ENCODE measurements at regions not wholly inside any gene's neighbourhood (a gene's known extent, or its start where the extent isn't known, plus 50 kb on each side); places are given as distances from the start of the nearest gene placed in this dataset.

DNA sequence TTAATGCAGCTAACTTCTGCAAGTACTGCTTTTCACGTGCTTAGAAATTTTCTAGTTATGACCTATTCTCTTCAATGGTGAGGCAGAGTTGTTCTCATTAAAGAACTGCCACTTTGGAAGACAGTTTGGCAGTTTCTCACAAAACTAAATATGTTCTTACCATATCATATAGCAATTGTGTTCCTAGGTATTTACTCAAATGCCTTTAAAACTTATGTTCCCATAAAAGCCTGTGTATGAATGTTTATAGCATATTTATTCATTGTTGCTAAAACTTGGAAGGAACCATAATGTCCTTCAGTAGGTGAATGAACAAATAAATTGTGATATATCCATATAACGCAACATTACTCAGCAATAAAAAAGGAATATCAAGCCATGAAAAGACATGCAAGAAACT lies 555.1 kb upstream of the POT1 start:
- WGBS, 2 donors, result 86 to 89% methylated on average over 2 of the region's 2 CpGs
- TF ChIP-seq, protein P1, sequence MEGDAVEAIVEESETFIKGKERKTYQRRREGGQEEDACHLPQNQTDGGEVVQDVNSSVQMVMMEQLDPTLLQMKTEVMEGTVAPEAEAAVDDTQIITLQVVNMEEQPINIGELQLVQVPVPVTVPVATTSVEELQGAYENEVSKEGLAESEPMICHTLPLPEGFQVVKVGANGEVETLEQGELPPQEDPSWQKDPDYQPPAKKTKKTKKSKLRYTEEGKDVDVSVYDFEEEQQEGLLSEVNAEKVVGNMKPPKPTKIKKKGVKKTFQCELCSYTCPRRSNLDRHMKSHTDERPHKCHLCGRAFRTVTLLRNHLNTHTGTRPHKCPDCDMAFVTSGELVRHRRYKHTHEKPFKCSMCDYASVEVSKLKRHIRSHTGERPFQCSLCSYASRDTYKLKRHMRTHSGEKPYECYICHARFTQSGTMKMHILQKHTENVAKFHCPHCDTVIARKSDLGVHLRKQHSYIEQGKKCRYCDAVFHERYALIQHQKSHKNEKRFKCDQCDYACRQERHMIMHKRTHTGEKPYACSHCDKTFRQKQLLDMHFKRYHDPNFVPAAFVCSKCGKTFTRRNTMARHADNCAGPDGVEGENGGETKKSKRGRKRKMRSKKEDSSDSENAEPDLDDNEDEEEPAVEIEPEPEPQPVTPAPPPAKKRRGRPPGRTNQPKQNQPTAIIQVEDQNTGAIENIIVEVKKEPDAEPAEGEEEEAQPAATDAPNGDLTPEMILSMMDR (IDR thresholded peaks at IDR 0.05; ENCODE audit: control extremely low read depth, extremely low read depth), result no peak
- DNase-seq (no peak), ATAC-seq (ENCODE audit: insufficient read depth, low FRiP score) (no peak)
- H3K27me3 ChIP-seq (ENCODE audit: control insufficient read depth in 3 of 3, insufficient read depth in 3 of 3, low read length in 2 of 3), result peaks cover 0 to under 1% (median 0%) of the 10 kb centered on the region in 3 donors
- no peak overlapping the region for H3K4me3 ChIP-seq
- peaks cover 0 to 4% (median 2%) of the 10 kb centered on the region in 4 donors for H3K9me3 ChIP-seq (ENCODE audit: control insufficient read depth in 4 of 4, insufficient read depth in 3 of 4, low read length in 3 of 4)
- no peaks in the 10 kb centered on the region for H3K36me3 ChIP-seq (ENCODE audit: control insufficient read depth in 4 of 4, insufficient read depth in 4 of 4, low read length in 4 of 4)
- no peak overlapping the region for H3K9ac ChIP-seq (ENCODE audit: insufficient read depth in 1 of 2, low read length in 2 of 2)
- H3K27ac ChIP-seq (ENCODE audit: low read depth in 1 of 2, low read length in 1 of 2), result no peak overlapping the region
- H3K4me1 ChIP-seq (ENCODE audit: control insufficient read depth in 5 of 5, insufficient read depth in 5 of 5, low read length in 5 of 5), result no peaks in the 10 kb centered on the region

DNA sequence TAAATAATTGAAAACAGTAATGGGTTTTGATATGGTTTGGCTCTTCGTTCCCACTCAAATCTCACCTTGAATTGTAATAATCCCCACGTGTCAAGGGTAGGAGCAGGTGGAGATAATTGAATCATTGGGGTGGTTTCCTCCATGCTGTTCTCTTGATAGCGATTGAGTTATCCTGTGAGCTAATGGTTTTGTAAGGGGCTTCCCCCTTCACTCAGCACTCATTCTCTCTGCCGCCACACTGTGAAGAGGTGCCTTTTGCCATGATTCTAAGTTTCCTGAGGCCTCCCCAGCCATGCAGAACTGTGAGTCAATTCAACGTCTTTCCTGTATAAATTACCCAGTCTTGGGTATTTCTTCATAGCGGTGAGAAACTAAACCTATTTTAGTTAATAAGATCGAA lies 551.7 kb upstream of the POT1 start:
- DNase-seq (no peak), ATAC-seq (ENCODE audit: insufficient read depth, low FRiP score) (no peak)
- Histone ChIP-seq H3K27me3 (ENCODE audit: control insufficient read depth in 3 of 3, insufficient read depth in 3 of 3, low read length in 2 of 3) (no peaks in the 10 kb centered on the region), H3K4me1 (ENCODE audit: control insufficient read depth in 5 of 5, insufficient read depth in 5 of 5, low read length in 5 of 5) (no peaks in the 10 kb centered on the region), H3K9me3 (ENCODE audit: control insufficient read depth in 4 of 4, insufficient read depth in 3 of 4, low read length in 3 of 4) (peaks cover 0 to 4% (median 2%) of the 10 kb centered on the region in 4 donors), H3K27ac (ENCODE audit: low read depth in 1 of 2, low read length in 1 of 2) (no peak overlapping the region), H3K36me3 (ENCODE audit: control insufficient read depth in 4 of 4, insufficient read depth in 4 of 4, low read length in 4 of 4) (no peaks in the 10 kb centered on the region), H3K9ac (ENCODE audit: insufficient read depth in 1 of 2, low read length in 2 of 2) (no peak overlapping the region), H3K4me3 (no peak overlapping the region)
- 89 to 90% methylated on average over 7 of the region's 7 CpGs for WGBS, 2 donors
- TF ChIP-seq, protein P1 (IDR thresholded peaks at IDR 0.05; ENCODE audit: control extremely low read depth, extremely low read depth), result no peak

DNA sequence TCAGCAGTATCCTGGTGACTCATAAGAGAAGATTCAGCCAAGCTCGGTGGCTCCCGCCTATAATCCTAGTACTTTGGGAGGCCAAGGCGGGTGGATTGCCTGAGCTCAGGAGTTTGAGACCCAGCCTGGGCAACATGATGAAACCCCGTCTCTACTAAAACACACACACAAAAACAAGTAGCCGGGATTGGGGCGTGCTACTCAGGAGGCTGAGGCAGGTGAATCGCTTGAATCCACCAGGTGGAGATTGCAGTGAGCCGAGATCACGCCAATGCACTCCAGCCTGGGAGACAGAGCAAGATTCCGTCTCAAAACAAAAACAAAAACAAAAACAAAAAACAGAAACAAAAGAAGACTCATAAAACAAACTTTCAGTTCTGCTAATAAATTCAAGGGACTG lies 551.1 kb upstream of the POT1 start:
- Histone ChIP-seq H3K4me1 (ENCODE audit: control insufficient read depth in 5 of 5, insufficient read depth in 5 of 5, low read length in 5 of 5) (no peaks in the 10 kb centered on the region), H3K36me3 (ENCODE audit: control insufficient read depth in 4 of 4, insufficient read depth in 4 of 4, low read length in 4 of 4) (no peaks in the 10 kb centered on the region), H3K9ac (ENCODE audit: insufficient read depth in 1 of 2, low read length in 2 of 2) (no peak overlapping the region), H3K4me3 (no peak overlapping the region), H3K9me3 (ENCODE audit: control insufficient read depth in 4 of 4, insufficient read depth in 3 of 4, low read length in 3 of 4) (peaks cover 0 to 4% (median 2%) of the 10 kb centered on the region in 4 donors), H3K27ac (ENCODE audit: low read depth in 1 of 2, low read length in 1 of 2) (no peak overlapping the region), H3K27me3 (ENCODE audit: control insufficient read depth in 3 of 3, insufficient read depth in 3 of 3, low read length in 2 of 3) (no peaks in the 10 kb centered on the region)
- DNase-seq, result no peak
- no peak for ATAC-seq (ENCODE audit: insufficient read depth, low FRiP score)
- TF ChIP-seq, protein P1 (IDR thresholded peaks at IDR 0.05; ENCODE audit: control extremely low read depth, extremely low read depth), result no peak
- WGBS, 2 donors, result 95 to 98% methylated on average over 10 of the region's 10 CpGs

DNA sequence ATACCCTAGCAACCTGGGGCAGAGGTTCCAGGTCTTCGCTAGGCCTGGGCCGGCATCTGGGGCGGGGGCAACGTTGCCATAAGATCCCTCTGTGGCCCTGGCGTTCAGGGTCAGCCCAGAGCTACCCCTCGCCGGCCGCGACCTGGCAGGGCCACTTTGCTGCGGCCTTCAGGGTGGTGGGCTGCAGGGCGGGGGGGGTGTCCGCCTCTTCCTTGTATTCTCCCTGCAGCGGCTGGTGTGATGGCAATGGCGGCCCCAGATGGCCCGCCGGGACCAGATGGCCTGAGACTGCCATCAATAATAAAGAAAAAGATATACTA lies 539.2 kb upstream of the POT1 start:
- TF ChIP-seq, protein P1 (IDR thresholded peaks at IDR 0.05; ENCODE audit: control extremely low read depth, extremely low read depth), result no peak
- no peak for DNase-seq

More for the DNA sequence above, 539.2 kb upstream of the POT1 start:
- Histone ChIP-seq H3K9me3 (ENCODE audit: control insufficient read depth in 4 of 4, insufficient read depth in 3 of 4, low read length in 3 of 4) (peaks cover 0 to 8% (median 0%) of the 10 kb centered on the region in 4 donors), H3K36me3 (ENCODE audit: control insufficient read depth in 4 of 4, insufficient read depth in 4 of 4, low read length in 4 of 4) (no peaks in the 10 kb centered on the region), H3K9ac (ENCODE audit: insufficient read depth in 1 of 2, low read length in 2 of 2) (no peak overlapping the region), H3K27me3 (ENCODE audit: control insufficient read depth in 3 of 3, insufficient read depth in 3 of 3, low read length in 2 of 3) (no peaks in the 10 kb centered on the region), H3K27ac (ENCODE audit: low read depth in 1 of 2, low read length in 1 of 2) (no peak overlapping the region), H3K4me3 (no peak overlapping the region), H3K4me1 (ENCODE audit: control insufficient read depth in 5 of 5, insufficient read depth in 5 of 5, low read length in 5 of 5) (no peaks in the 10 kb centered on the region)
- ATAC-seq (ENCODE audit: insufficient read depth, low FRiP score), result no peak
- WGBS, 2 donors, result 95 to 96% methylated on average over 16 of the region's 16 CpGs

Data from lung (tissue), 11 donors.